Medulla oblongata (tissue), 1 donor: ENCODE measurements at regions not wholly inside any gene's neighbourhood (a gene's known extent, or its start where the extent isn't known, plus 50 kb on each side); places are given as distances from the start of the nearest gene placed in this dataset.
"Not testable (repeated sequence)": the region's sequence is repeated elsewhere in the genome, so short reads cannot be mapped to it uniquely, and the experiment has no call there.

Experiments
- DNase-seq: peaks from one replicate; pipeline ENCODE4 v3.0.0-alpha.2; 2015; ENCODE audit errors: extremely low spot score

DNA sequence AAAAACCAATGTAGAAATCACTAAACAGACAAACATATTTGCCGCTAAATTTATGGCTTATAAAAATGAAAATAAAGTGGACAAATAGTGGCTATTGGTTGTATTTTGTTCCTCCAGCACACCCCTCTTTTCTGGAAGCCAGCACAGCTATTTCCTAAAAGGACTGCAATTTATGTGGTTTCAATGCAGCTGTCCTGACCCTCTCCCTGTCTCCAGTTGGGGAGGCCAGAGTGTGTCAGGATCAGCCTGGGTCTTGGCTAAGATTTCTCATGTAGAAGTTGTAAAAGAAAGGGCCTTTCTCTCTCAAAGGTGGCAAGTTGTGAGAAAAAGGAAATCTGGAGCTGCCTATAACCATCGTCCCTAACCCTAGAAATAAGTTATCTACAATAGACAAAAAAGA lies 165.6 kb downstream of the ALDH8A1 start:
- no peak for DNase-seq

DNA sequence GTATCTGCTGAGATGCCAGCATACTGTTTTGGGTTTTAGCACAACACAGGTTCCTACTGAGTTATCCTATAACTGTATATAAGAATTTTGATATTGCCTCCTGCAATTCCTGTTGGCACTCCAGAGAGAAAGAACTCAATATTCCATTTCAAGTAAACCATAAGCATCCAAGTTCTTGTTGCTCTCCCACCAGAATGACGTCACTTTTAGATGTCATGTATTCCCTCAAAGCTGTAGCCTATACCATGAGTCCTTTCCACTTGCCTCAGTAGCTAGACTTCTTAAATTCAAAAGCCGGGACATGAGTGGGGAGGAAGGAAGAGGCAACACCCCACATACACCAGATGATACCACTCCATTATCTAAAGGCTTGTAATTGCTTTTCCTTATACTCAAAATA lies 171.5 kb downstream of the ALDH8A1 start:
- no peak for DNase-seq

DNA sequence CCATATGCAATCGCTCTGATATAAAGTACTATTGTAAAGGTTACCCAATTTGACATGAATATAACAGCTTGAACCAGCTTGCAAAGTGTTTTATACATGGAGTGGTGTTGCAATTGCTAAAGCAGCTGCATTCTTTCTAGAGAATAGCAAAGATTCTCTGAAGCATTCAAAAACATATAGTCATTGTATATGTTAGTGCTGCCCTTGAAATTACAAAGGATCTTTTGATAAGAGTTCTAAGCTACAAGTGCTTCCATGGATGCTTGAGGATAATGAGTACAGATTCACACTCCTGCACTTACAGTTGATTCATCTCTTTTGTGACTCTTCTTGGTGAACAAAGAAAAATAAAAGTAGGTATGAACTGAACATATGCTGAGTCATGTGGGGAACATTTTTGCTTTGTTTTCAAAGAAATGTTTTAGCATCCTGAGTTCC lies 175.7 kb downstream of the ALDH8A1 start:
- no peak for DNase-seq

DNA sequence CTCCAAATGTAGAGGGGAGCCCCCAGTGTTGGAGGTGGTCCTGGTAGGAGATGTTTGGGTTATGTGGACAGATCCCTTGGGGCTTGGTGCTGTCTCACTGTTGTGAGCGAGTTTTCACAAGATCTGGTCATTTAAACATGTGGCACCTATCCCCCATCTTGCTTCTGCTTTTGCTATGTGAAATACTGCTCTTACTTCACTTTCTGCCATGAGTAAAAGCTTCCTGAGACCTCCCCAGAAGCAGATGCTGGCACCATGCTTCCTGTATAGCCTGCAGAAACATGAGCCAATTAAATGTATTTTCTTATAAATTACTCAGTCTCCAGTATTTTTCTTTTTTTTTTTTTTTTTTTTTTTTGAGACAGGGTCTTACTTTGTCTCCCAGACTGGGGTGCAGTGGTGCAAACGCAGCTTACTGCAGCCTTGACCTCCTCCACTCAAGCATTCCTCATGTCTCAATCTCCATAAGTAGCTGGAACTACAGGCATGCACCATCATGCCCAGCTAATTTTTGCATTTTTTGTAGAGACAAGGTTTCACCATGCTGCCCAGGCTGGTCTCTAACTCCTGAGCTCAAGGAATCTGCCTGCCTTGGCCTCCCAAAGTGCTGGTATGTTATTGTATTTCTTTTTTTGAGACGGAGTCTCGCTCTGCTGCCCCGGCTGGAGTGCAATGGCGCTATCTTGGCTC lies 177.1 kb downstream of the ALDH8A1 start:
- DNase-seq = no peak

DNA sequence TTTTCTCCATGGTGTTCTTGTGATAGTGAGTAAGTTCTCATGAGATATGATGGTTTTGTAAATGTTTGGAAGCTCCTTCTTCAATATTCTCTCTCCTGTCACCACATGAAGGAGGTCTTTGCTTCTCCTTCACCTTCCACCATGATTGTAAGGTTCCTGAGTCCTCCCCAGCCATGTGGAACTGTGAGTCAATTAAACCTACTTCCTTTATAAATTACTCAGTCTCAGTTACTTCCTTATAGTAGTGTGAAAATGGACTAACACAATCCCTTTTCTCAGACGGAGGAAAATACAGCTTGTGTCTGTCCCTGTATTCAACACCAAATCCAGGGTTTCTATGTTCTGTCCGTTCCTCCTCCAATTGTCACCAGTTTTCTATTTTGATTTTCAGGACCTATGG lies 181.0 kb downstream of the ALDH8A1 start:
- no peak for DNase-seq

DNA sequence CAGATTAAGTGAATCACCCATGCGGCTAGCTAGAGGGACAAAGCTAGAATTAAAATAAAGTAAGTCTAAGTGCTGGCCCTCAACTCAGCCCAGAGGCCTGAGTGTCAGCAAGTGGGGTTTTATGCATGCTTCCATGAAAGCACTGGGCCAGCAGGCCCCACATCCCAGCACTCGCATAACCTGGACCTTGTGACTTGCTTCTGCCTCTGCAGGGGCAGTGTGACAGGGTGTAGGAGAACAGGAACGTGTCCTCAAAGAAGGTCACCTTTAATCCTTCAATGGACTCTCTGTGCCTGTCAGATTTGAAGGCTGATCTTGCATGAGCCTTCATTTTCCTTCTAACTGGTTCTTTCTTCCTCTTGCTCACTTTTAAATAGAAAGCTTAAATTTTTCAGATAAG lies 183.4 kb downstream of the ALDH8A1 start:
- DNase-seq = no peak

DNA sequence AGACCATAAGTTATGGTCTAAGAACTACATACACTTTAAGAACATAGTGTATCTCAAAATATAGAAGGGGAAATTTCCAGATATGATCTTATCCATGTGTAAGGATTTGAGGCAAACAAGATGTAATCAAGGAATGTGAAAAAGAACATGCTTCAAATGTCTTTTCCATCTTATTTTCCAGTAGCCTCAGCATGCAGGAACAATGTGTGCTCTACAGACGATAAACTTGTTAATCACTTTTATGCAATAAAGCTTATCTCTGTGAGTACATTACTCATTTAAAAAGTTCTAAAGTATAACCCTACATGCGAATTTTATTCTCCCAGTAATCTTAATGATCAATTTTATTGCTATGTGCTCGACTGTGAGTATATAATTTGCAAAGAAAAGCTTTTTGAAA lies 185.2 kb downstream of the ALDH8A1 start:
- no peak for DNase-seq

DNA sequence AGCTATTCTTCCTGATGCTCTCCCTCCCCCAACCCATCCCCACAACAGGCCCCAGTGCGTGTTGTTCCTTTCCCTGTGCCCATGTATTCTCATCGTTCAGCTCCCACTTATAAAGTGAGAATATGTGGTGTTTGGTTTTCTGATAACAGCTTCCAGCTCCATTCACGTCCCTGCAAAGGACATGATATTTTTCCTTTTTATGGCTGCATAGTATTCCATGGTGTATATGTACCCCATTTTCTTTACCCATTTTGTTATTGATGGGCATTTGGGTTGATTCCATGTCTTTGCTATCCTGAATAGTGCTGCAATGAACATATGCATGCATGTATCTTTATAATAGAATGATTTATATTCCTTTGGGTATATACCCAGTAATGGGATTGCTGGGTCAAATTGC lies 186.3 kb downstream of the ALDH8A1 start:
- DNase-seq = not testable (repeated sequence)

DNA sequence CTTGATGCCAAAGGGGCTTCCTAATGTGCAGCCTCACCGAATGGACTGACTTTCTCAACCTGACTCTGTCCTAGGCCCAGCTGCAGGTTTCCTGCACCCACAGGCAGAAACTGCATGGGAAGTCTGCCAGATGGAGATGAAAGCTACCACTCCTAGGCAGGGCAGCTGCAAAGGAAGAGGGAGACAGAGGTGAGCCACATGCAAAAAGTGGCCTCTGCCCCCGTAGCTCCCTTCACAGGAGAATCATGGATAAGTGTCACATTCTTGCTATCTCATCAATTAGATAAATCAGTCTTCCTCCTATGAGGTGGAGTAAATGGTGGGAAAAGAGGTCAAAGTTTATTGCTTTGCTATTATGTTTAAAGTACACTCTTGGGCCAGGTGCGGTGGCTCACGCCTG lies 191.3 kb downstream of the ALDH8A1 start:
- no peak for DNase-seq

DNA sequence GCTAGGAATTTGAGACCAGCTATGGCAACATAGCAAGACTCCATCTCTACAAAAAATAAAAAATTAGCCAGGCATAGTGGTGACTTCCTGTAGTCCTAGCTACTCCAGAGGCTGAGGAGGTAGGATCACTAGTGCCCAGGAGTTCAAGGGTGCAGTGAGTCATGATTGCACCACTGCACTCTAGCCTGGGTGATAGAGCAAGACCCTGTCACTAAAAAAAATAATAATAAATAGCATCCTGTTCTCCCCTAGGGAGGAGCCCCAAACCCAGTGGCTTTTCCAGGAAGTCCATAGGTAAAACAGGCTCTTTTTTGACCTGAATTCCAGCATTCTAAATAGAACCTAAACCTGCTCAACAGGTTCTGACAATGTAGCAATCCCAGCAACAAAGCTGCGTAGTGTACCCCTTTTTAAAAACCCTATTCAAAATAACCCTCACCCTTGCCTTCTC lies 192.0 kb downstream of the ALDH8A1 start:
- no peak for DNase-seq

DNA sequence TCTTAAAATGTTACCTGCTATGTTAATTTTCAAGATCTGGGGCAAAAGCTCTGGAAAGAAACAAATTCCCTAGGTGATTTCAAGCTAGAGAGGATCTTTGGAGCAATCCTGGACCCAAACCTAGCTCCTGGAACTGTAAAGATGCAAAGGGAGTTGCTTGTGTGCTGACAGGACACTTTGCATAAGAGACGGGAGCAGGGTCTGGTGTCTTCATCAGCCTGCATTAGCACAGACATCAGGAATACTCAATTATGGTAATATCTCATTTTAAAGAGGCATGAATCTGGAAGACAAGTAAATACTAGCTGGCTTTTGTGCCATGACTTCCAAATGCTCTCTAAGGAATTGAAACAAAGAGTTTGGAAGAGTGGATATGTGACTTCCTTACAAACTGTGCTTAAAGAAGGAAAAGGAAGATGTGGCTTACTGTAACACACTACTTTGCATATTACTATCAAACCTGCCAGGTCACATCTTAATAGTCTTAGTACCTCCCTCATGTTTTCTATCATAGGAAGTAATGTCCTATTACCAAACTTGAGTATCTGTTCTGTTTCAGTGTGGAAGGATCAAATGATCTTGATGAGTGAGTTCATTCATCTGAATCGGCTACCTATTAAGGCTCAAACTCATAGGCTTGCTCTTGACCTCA lies 193.4 kb downstream of the ALDH8A1 start:
- no peak for DNase-seq

DNA sequence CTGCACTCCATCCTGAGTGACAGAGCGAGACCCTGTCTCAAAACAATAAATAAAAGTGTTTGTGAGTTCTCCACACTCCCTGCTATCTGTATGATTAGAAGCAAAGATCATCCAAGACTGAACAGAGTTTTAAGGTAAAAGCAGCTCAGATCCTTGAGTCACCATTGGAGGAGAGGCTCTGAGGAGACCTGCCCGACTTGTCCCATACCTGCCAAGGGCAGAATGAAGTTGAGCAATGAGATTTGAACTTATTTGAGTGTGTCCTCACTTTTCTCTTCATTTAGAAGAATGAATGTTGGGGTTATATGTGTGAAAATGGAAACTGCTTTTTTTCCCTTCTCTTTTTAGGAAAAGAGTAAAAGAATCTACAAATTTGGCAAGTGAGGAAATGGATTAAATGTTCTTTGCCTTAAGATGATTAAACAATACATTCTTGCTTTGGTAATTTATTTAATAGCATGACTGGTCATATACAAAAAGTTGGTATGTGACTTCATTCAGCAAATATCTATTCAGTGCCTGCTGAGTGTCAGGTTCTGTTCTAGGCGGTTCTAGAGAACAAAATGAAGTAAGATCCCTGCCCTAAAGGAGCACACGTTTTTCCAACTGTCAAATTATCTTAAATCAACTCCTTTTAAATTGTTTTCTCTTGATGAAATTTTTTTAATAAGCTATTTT lies 195.7 kb downstream of the ALDH8A1 start:
- no peak for DNase-seq

DNA sequence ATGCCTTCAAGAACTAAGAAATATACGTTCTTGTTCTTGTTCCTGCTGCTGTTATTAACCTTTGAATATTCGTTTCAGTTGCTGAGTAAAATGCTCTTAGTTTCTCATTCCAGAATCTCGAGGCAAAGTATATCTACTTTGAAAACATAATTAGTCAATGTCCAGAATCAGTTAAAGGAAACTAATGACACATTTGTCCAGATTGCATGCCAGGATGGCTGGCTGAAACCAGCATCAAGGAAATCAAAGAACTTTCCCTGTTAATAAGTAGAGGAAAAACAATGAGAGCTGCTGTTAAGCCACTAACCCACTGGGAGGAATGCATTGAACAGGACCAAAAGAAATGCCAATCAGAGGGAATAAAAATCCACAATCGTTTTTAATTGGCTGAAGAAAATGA lies 196.9 kb downstream of the ALDH8A1 start:
- no peak for DNase-seq

DNA sequence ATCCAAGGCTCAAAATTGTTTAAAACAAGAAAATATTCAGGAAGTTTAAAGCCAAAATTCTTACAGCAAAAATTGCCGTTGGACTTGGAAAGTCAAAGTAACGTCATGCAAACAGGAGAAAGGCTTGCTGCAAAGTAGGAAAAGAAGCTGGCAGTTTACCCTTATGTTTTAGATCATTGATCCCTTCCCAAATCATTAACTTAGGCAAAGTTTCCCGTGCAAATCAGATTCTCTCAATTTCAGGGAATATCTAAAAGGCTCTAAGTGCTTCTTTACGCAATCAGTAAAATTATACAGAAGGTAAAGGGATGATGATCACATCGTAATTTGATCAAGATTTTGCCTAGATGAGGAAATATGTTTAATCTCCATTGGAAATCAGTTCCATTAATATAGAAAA lies 197.5 kb downstream of the ALDH8A1 start:
- DNase-seq = no peak

DNA sequence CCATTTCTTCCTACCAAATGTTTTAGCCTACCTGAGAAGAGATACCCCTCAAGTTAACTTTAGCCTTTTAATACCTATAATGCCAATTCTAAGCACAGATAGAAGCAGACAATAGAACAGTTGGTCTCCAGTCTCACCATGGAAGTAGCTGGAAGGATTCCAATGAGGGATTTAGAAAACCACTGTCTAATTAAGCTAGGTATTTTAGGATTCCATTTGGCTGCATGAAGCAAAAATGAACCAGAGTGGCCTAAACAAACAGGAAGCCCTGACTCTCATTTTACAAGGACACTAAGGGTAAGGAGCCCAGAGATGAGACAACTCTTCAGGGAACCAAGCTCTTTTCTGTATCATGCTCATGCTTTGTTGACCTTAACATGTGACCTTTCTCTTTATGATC lies 199.2 kb downstream of the ALDH8A1 start:
- no peak for DNase-seq

DNA sequence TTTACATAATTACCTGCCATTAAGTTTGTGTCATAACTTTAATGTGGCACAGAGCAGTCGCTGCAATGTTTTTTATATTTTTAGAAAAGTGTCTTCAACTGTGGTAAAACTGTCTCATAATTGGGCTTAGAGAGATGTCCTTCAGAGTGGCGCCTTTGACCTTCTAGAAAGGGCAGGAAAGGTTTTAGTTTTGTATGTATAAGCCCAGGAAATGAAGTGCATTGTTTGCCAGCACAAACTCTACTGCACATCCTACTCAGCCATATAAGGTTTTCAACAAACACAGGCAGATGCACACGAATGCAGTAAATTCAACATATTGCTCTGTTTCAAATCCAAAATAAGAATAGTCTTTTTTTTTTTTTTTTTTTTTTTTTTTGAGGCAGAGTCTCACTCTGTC lies 201.4 kb downstream of the ALDH8A1 start:
- no peak for DNase-seq

DNA sequence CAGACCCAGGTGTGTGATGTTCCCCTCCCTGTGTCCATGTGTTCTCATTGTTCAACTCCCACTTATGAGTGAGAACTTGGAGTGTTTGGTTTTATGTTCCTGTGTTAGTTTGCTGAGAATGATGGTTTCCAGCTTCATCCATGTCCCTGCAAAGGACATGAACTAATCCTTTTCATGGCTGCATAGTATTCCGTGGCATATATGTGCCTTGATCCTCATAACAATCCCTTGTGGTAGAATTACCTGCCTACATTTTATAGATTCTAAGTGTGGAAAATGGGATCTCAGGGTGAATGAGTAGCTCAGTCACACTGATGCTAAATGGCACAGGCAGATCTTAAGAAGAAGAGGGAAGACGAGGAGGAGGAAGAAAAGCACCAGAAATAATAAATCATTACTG lies 202.7 kb downstream of the ALDH8A1 start:
- not testable (repeated sequence) for DNase-seq

DNA sequence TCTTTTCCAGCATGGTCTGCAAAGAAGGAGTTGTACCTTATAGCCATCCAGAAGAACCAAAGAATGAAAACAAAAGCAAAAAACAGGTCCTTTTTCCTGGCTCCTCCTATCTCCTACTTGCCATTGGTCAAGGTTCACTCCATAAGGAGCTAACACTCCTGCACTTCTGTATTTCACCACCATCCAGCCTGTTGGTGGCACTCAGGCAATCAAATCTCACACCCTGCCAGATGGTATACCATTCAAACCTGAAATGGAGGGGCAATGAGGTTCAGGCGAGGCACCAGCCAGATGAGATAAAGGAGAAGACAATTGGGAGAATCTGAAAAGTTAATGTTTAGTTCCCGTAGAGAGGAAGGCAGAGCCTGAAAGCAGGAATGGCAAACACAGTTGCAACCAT lies 203.8 kb downstream of the ALDH8A1 start:
- DNase-seq = no peak

DNA sequence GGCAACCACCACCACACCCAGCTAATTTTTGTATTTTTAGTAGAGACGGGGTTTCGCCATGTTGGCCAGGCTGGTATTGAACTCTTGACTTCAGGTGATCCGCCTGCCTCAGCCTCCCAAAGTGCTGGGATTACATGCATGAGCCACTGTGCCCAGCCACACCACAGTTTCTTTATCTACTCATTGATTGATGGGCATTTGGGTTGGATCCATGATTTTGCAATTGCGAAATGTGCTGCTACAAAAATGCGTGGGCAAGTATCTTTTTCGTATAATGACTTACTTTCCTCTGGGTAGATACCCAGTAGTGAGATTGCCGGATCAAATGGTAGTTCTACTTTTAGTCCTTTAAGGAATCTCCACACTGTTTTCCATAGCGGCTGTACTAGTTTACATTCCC lies 204.7 kb downstream of the ALDH8A1 start:
- not testable (repeated sequence) for DNase-seq

DNA sequence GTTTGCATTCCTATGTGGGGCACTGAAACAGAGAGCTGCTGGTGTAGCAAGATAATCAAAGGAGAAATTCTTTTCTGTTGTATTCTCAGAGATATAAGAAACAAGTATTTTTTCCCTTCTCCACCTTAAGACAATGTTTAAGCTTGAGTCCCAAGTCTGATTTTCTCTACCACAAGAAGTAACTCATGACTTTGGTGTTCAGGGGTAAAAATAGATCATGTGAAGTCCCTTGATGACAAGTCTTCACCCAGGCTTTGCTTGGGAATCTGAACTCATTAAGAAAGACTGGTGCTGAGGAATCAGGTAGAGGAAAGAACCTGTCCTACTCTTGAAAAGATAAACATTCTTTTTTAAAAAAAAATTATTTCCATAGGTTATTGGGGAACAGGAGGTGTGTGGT lies 205.6 kb downstream of the ALDH8A1 start:
- peak; percentile 24 for DNase-seq

DNA sequence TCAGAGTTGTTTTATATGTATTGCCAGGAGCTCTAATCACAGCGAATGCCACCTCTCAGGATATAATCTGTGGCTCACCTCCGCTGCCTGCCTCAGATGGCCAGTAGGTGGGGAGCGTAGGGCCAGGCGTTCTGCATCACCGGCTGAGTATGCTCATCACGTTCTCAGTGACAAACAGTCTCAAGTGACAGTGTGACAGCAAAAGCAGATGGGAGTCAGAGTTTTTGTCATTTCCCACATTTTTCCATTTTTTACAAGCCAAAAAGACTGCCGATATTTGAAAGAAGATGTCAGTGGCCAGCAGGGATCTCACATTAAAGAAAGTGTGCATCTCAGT lies 208.7 kb downstream of the ALDH8A1 start:
- peak; percentile 44 for DNase-seq

DNA sequence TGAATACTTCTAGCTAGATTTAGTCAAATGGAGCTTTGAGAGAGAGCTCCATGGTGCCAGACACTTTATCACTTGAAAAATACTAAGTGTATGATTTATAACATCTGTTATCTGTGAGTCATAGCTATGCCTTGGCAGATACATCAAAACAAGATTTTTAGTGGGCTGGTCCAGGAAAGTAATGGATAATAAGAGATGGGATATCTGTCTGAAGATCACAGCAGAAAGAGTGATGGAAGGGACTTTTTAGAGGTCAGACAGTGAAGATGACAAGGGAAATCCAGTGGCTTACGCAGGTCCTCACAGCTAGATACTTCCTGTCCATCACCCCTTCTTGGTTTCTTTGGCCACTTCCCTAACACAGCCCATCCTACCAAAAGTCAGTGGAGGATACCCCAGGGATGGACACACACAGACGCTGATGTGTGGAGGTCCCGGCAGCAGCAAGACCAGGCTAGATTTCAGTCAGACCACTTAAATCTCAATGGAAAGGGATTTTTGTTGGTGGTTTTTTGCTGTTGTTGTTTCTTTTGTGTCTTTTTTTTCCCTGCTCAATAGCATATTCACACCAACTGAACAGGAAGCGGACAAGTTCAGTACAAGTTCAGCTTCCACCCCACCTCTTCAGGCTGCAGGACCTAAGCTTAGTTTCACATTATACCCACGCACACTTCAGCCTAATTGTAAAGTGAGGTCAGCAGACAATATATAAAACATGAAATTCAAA lies 209.3 kb downstream of the ALDH8A1 start:
- peak; percentile 7 for DNase-seq

DNA sequence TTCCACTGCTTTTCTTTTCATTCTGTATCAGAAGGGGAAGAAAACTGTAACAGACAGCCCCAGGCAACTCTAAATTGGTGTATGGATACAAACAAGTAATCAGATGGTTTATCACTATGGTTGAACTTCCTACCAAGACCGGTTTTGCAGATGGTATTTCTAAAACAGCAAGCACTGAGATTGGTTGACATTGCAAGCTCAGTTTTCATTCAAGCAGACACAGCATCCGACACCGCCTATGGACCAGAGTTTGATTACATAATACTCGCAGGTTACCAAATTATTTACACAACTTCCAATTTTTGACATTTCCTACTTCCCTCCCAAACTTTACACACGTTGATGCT lies 209.9 kb downstream of the ALDH8A1 start:
- DNase-seq = no peak
